Erythroblast (primary cell): ENCODE measurements at regions not wholly inside any gene's neighbourhood (a gene's known extent, or its start where the extent isn't known, plus 50 kb on each side); places are given as distances from the start of the nearest gene placed in this dataset.

Experiments
- GATA1 ChIP-seq: IDR thresholded peaks from 2 replicates; pipeline ENCODE4 v1.6.1; 2011; ENCODE audit warnings: low read depth, mild to moderate bottlenecking, control low read depth, low read length, moderate library complexity
- POLR2A ChIP-seq: IDR thresholded peaks from 2 replicates; pipeline ENCODE4 v1.6.1; 2011; ENCODE audit warnings: mild to moderate bottlenecking, low read length

GRCh38 chr7:136526408-136527105, 341.9 kb upstream of the CHRM2 start:
- no peak for TF ChIP-seq POLR2A
- TF ChIP-seq GATA1 = no peak
